ENCODE measurements at regions not wholly inside any gene's neighbourhood (a gene's known extent, or its start where the extent isn't known, plus 50 kb on each side); places are given as distances from the start of the nearest gene placed in this dataset.

- DNase-seq: no peak
These were observed 1402.3 kb upstream of the LRRTM1 start for GRCh38 chr2:81706856-81707255.

GRCh38 chr2:81703831-81704230 lies 1399.3 kb upstream of the LRRTM1 start:
- no peak for DNase-seq

GRCh38 chr2:81692566-81692965 lies 1388.0 kb upstream of the LRRTM1 start:
- DNase-seq: no peak

GRCh38 chr2:81675641-81676040 lies 1371.1 kb upstream of the LRRTM1 start:
- no peak for DNase-seq

- no peak for DNase-seq
These were observed 1368.4 kb upstream of the LRRTM1 start for GRCh38 chr2:81672923-81673322.

GRCh38 chr2:81672516-81672915 lies 1368.0 kb upstream of the LRRTM1 start:
- no peak for DNase-seq

GRCh38 chr2:81670885-81671284 lies 1366.3 kb upstream of the LRRTM1 start:
- no peak for DNase-seq

GRCh38 chr2:81661081-81661480 lies 1356.5 kb upstream of the LRRTM1 start:
- DNase-seq: no peak

GRCh38 chr2:81658227-81658626 lies 1353.7 kb upstream of the LRRTM1 start:
- no peak for DNase-seq

- no peak for DNase-seq
These were observed 1345.8 kb upstream of the LRRTM1 start for GRCh38 chr2:81650048-81650971.

- DNase-seq: no peak
These were observed 1344.3 kb upstream of the LRRTM1 start for GRCh38 chr2:81648806-81649205.

GRCh38 chr2:81648370-81648769 lies 1343.8 kb upstream of the LRRTM1 start:
- DNase-seq: no peak

GRCh38 chr2:81647715-81648230 lies 1343.2 kb upstream of the LRRTM1 start:
- DNase-seq: no peak

- no peak for DNase-seq
These were observed 1341.3 kb upstream of the LRRTM1 start for GRCh38 chr2:81645745-81646301.

- DNase-seq: no peak
These were observed 1339.6 kb upstream of the LRRTM1 start for GRCh38 chr2:81644189-81644588.

GRCh38 chr2:81624825-81625224 lies 1320.3 kb upstream of the LRRTM1 start:
- no peak for DNase-seq

GRCh38 chr2:81600088-81600487 lies 1295.5 kb upstream of the LRRTM1 start:
- no peak for DNase-seq

- no peak for DNase-seq
These were observed 1293.9 kb upstream of the LRRTM1 start for GRCh38 chr2:81598453-81598852.

GRCh38 chr2:81589406-81589805 lies 1284.9 kb upstream of the LRRTM1 start:
- no peak for DNase-seq

GRCh38 chr2:81583311-81584108 lies 1279.0 kb upstream of the LRRTM1 start:
- no peak for DNase-seq

GRCh38 chr2:81576713-81577112 lies 1272.2 kb upstream of the LRRTM1 start:
- no peak for DNase-seq

- no peak for DNase-seq
These were observed 1246.6 kb upstream of the LRRTM1 start for GRCh38 chr2:81551040-81551634.

Data from muscle of arm (tissue), 1 donor.